HEK293 (cell line): ENCODE measurements at regions not wholly inside any gene's neighbourhood (a gene's known extent, or its start where the extent isn't known, plus 50 kb on each side); places are given as distances from the start of the nearest gene placed in this dataset.

ENCODE experiments used
- CTCF ChIP-seq: fragments of 450-650 bp; formaldehyde crosslinking; IDR thresholded peaks from 2 replicates; pipeline ENCODE4 v1.5.1; 2016; ENCODE audit warnings: missing biosample characterization, missing genetic modification characterization
- RBAK ChIP-seq: fragments of 450-650 bp; formaldehyde crosslinking; IDR thresholded peaks from 2 replicates; pipeline ENCODE4 v1.5.1; 2016; ENCODE audit warnings: missing biosample characterization, missing genetic modification characterization
- SALL2 ChIP-seq: fragments of 450-650 bp; formaldehyde crosslinking; IDR thresholded peaks from 2 replicates; pipeline ENCODE4 v1.5.0; 2017; ENCODE audit warnings: missing biosample characterization, mild to moderate bottlenecking, missing genetic modification characterization, borderline replicate concordance
- ZBTB11 ChIP-seq: fragments of 450-650 bp; formaldehyde crosslinking; conservative IDR thresholded peaks from 2 replicates; pipeline ENCODE4 v1.5.1; 2016; ENCODE audit warnings: low read depth, missing biosample characterization, missing genetic modification characterization
- ZFHX2 ChIP-seq: fragments of 450-650 bp; formaldehyde crosslinking; conservative IDR thresholded peaks from 2 replicates; pipeline ENCODE4 v1.5.1; 2016; ENCODE audit warnings: missing biosample characterization, missing genetic modification characterization
- ZNF549 ChIP-seq: fragments of 450-650 bp; IDR thresholded peaks from 2 replicates; pipeline ENCODE4 v1.5.1; 2018; ENCODE audit warnings: missing biosample characterization, missing genetic modification characterization, mild to moderate bottlenecking, inconsistent platforms, moderate library complexity
- ZNF843 ChIP-seq: fragments of 450-650 bp; formaldehyde crosslinking; IDR thresholded peaks from 2 replicates; pipeline ENCODE4 v1.5.1; 2016; ENCODE audit warnings: missing biosample characterization, missing genetic modification characterization

- TF ChIP-seq ZBTB11 (tag by site-specific recombination) (no peak), ZFHX2 (tag by site-specific recombination) (no peak), CTCF (tag by site-specific recombination) (no peak), SALL2 (tag by site-specific recombination) (no peak), ZNF549 (no peak), ZNF843 (tag by site-specific recombination) (no peak), RBAK (no peak)
These were observed 280.3 kb downstream of the OMA1 start for GRCh38 chr1:58266242-58266641.
